Fibroblast of the aortic adventitia (primary cell): ENCODE measurements at regions not wholly inside any gene's neighbourhood (a gene's known extent, or its start where the extent isn't known, plus 50 kb on each side); places are given as distances from the start of the nearest gene placed in this dataset.
"Not testable (repeated sequence)": the region's sequence is repeated elsewhere in the genome, so short reads cannot be mapped to it uniquely, and the experiment has no call there.

Experiments used
- DNase-seq: peaks from one replicate; pipeline ENCODE4 v3.0.0-alpha.2; 2010; ENCODE audit warnings: low read depth
- H3K4me3 ChIP-seq: 2 replicates; pipeline ENCODE4 v1.5.1; 2011; ENCODE audit warnings: low read depth, mild to moderate bottlenecking, control low read depth, low read length, moderate library complexity
- TF ChIP-seq, protein P1 (sequence below): IDR thresholded peaks from 2 replicates; pipeline ENCODE4 v1.5.1; 2011; ENCODE audit warnings: mild to moderate bottlenecking, low read length, control low read depth, inconsistent platforms; ENCODE audit not compliant: insufficient read depth

DNA sequence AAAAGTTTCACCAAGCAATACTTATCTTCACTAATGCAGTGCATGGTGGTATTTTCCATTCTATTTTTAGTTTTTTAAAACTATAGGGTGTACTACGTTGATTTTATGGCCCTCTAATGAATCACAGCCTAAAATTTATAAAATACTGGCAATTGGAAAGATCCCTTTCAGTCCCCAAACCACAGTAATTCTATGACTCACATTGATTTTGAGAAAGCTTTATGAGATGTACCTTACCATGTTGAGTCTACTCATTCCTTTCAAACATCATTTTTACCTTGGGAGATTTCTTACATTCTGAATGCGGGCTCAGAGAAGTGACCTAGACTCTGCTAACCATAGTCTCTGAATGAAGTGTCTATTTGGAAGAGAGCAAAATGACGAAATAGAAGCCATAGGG, 141.6 kb downstream of the GPR85 start:
- H3K4me3 ChIP-seq = no peak overlapping the region
- TF ChIP-seq, protein P1, sequence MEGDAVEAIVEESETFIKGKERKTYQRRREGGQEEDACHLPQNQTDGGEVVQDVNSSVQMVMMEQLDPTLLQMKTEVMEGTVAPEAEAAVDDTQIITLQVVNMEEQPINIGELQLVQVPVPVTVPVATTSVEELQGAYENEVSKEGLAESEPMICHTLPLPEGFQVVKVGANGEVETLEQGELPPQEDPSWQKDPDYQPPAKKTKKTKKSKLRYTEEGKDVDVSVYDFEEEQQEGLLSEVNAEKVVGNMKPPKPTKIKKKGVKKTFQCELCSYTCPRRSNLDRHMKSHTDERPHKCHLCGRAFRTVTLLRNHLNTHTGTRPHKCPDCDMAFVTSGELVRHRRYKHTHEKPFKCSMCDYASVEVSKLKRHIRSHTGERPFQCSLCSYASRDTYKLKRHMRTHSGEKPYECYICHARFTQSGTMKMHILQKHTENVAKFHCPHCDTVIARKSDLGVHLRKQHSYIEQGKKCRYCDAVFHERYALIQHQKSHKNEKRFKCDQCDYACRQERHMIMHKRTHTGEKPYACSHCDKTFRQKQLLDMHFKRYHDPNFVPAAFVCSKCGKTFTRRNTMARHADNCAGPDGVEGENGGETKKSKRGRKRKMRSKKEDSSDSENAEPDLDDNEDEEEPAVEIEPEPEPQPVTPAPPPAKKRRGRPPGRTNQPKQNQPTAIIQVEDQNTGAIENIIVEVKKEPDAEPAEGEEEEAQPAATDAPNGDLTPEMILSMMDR = no peak
- DNase-seq = no peak

- TF ChIP-seq, protein P1 = no peak
- DNase-seq = no peak
- H3K4me3 ChIP-seq = no peak overlapping the region
Observed at GRCh38 chr7:112942981-112943380, 143.6 kb downstream of the GPR85 start.

DNA sequence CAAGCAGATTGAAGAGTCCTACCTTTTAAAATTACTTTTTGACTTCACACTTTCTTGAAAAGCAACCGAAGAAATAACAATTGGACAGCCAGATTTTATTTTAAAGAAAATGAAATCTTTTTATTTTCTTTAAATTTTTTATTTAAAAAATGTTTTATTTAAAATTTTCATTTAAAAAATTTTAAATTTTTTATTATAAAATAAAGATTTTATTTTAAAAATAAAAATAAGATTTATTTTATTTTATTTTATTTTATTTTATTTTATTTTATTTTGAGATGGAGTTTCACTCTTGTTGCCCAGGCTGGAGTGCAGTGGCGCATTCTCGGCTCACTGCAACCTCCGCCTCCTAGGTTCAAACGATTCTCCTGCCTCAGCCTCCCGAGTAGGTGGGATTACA, 144.5 kb downstream of the GPR85 start:
- H3K4me3 ChIP-seq, DNase-seq: not testable (repeated sequence)

GRCh38 chr7:112940314-112940732, 146.3 kb downstream of the GPR85 start:
- no peak for DNase-seq

DNA sequence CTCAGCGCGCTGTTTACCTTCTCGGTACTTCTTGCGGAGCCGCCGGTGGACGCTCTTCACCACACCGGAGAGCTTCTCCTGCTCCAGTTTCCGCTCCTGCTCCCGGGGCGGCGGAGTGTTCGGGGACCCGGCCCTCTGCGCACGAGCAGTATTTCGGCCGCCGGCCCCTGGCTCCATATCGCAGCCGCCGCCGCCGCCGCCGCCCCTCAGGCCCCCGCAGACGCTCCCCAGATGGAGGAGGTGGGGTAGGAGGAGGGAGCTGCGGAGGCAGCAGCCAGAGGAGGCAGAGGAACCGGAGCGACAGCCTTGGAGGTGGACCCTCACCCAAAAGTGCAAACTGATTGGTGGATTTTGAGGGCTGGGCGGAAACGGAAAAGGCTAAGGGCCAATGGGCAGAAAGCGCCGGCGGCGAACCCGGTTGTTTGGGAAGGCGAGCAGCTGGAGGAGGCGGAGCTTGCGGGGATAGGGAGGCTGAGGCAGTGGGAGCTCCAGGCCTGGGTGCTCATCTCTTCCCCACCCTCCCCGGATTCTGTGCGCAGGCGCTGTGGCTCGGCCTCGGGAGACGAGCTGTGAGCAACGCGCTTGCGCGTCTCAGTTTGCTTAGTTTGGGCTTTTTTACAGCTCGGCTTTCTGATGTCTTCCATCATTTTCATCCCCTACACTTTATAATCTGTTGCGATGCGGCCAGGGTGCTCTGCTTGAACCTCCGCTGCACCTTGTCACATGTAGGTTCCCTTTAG, 146.9 kb downstream of the GPR85 start:
- TF ChIP-seq, protein P1 = no peak
- peak; percentile 99 for DNase-seq
- peak overlapping the region; percentile 84 for H3K4me3 ChIP-seq

More at GRCh38 chr7:112940314-112940732, 146.3 kb downstream of the GPR85 start:
- TF ChIP-seq, protein P1 = no peak
- peak overlapping the region; percentile 66 for H3K4me3 ChIP-seq

DNA sequence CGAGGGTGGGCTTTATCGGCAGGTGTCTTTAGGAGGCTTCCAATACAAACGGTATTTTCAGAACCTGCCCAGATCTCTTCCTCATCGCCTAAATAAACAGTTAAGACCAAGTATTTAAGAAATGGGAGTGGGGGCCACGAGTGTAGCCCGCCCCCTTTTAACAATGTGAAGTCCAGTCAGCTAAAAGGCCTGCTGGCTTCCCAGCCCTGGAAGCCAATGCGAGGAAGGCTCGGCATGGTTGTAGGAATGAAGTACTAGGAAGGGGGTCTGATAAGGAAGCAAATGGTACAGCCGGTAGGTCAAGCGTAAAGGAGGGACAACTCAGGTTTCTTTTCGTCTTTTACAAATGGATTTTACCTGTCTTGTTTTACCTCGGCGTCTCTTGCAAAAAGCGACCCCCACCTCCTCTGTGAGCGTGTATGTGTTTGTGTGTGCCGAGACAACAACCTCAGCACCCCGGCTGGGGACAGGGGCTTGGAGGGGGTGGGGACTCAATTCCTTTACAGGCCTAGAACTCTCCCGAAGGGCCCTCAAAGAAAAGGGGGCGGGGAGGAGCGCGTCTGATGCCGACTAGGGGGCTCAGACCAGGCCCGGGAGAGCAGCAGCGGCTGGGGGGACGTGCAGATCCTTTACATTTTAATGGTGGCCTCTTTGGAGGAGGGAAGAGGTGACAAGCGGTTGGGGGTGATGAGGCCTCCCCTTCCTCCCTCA, 147.6 kb downstream of the GPR85 start:
- TF ChIP-seq, protein P1 = no peak
- peak overlapping the region; percentile 84 for H3K4me3 ChIP-seq
- DNase-seq = peak; percentile 28

- peak overlapping the region; percentile 84 for H3K4me3 ChIP-seq
- TF ChIP-seq, protein P1 = no peak
- peak; percentile 67 for DNase-seq
Observed at GRCh38 chr7:112937651-112938415, 147.6 kb upstream of the TMEM168 start.
